Testis (tissue), 2 donors: ENCODE measurements at regions not wholly inside any gene's neighbourhood (a gene's known extent, or its start where the extent isn't known, plus 50 kb on each side); places are given as distances from the start of the nearest gene placed in this dataset.

ENCODE experiments used
- POLR2A ChIP-seq: fragments of 450-650 bp; IDR thresholded peaks from one replicate; pipeline ENCODE4 v1.6.1; 2017; ENCODE audit warnings: antibody characterized with exemption, mild to moderate bottlenecking, moderate library complexity
- TF ChIP-seq, protein P1 (sequence below), 3 experiments: fragments of 450-650 bp in 2 of 3; fragments of 200-600 bp in 1 of 3; sonication (generic) in 1 of 3; IDR thresholded peaks; one replicate each; pipeline ENCODE4 v1.5.1; 2016 to 2019; ENCODE audit warnings: antibody characterized with exemption in 3 of 3, mild to moderate bottlenecking in 2 of 3, moderate library complexity in 1 of 3

DNA sequence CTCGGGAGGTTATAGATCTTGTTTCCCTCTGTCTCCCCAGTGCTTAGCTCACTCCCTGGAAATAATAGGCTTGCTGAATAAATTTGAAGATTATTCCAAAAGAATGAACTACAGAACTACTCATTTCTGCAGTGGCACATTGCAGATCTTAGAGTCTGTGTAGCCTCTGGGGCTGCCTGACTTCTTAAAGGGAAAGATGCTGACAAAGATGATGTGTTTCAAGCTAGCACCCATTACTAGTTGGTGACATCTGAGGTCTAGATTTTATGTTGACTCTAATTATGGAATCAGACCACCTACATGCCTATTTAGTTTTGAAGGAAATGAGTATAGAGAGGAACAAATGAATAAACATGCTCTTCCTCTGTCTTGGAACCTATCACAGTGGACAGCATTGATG is 123.7 kb upstream of the KCNIP4 start:
- TF ChIP-seq, protein P1, sequence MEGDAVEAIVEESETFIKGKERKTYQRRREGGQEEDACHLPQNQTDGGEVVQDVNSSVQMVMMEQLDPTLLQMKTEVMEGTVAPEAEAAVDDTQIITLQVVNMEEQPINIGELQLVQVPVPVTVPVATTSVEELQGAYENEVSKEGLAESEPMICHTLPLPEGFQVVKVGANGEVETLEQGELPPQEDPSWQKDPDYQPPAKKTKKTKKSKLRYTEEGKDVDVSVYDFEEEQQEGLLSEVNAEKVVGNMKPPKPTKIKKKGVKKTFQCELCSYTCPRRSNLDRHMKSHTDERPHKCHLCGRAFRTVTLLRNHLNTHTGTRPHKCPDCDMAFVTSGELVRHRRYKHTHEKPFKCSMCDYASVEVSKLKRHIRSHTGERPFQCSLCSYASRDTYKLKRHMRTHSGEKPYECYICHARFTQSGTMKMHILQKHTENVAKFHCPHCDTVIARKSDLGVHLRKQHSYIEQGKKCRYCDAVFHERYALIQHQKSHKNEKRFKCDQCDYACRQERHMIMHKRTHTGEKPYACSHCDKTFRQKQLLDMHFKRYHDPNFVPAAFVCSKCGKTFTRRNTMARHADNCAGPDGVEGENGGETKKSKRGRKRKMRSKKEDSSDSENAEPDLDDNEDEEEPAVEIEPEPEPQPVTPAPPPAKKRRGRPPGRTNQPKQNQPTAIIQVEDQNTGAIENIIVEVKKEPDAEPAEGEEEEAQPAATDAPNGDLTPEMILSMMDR (IDR thresholded peaks at IDR 0.05): no peak
- TF ChIP-seq POLR2A: no peak
